Nephron (organoid): ENCODE measurements at regions not wholly inside any gene's neighbourhood (a gene's known extent, or its start where the extent isn't known, plus 50 kb on each side); places are given as distances from the start of the nearest gene placed in this dataset.

Experiments
- H3K27ac Mint-ChIP-seq, 3 experiments: 2 replicates each; pipeline ENCODE4 v1.8.0; 2020; ENCODE audit warnings: mixed read lengths in 3 of 3, mild to moderate bottlenecking in 2 of 3, moderate library complexity in 1 of 3
- H3K27me3 Mint-ChIP-seq: 2 replicates; pipeline ENCODE4 v1.8.0; 2021; ENCODE audit warnings: low read depth, mild to moderate bottlenecking, moderate library complexity, mixed read lengths
- H3K36me3 Mint-ChIP-seq: 2 replicates; pipeline ENCODE4 v1.8.0; 2020; ENCODE audit warnings: low read depth, mixed read lengths
- H3K4me1 Mint-ChIP-seq: 2 replicates; pipeline ENCODE4 v1.8.0; 2020; ENCODE audit warnings: mixed read lengths
- H3K4me3 Mint-ChIP-seq, 3 experiments: 2 replicates each; pipeline ENCODE4 v1.8.0; 2020; ENCODE audit warnings: mild to moderate bottlenecking in 3 of 3, mixed read lengths in 3 of 3, moderate library complexity in 2 of 3
- H3K9me3 Mint-ChIP-seq: 2 replicates; pipeline ENCODE4 v1.8.0; 2020; ENCODE audit warnings: mixed read lengths
- TF ChIP-seq, protein P1 (sequence below), 3 experiments: fragments of 200-600 bp; sonication (generic); IDR thresholded peaks; one replicate each; pipeline ENCODE4 v1.5.0; 2021; ENCODE audit warnings: antibody characterized with exemption in 3 of 3; ENCODE audit not compliant: unreplicated experiment in 3 of 3

DNA sequence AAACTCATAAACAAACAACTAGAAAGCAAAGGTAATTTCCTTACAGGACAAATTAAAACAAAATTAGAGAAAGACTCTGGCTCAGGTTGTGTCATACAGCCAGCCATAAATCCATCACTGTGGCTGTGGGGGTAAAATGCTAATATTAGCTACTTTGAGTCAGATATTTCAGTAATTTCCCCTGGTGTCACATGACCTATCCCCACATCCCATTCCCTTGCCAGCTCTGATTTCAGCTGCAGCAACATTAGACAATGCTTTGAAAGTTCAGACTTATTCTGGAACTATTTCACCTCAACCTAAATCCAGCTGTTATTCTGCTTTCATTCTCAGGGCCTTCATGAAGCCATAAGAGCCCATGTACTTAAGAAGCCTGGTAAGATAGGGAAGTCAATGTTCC lies 55.3 kb downstream of the RPL10L start:
- no peak overlapping the region for H3K4me3 Mint-ChIP-seq
- H3K27me3 Mint-ChIP-seq: no peaks in the 10 kb centered on the region
- H3K4me1 Mint-ChIP-seq: peaks cover 23% of the 10 kb centered on the region
- TF ChIP-seq, protein P1, sequence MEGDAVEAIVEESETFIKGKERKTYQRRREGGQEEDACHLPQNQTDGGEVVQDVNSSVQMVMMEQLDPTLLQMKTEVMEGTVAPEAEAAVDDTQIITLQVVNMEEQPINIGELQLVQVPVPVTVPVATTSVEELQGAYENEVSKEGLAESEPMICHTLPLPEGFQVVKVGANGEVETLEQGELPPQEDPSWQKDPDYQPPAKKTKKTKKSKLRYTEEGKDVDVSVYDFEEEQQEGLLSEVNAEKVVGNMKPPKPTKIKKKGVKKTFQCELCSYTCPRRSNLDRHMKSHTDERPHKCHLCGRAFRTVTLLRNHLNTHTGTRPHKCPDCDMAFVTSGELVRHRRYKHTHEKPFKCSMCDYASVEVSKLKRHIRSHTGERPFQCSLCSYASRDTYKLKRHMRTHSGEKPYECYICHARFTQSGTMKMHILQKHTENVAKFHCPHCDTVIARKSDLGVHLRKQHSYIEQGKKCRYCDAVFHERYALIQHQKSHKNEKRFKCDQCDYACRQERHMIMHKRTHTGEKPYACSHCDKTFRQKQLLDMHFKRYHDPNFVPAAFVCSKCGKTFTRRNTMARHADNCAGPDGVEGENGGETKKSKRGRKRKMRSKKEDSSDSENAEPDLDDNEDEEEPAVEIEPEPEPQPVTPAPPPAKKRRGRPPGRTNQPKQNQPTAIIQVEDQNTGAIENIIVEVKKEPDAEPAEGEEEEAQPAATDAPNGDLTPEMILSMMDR (IDR thresholded peaks at IDR 0.05; ENCODE audit: unreplicated experiment in 3 of 3): no peak
- H3K36me3 Mint-ChIP-seq: no peaks in the 10 kb centered on the region
- no peaks in the 10 kb centered on the region for H3K9me3 Mint-ChIP-seq
- H3K27ac Mint-ChIP-seq: peak overlapping the region in 2 of 3 experiments; percentile 7 to 23

DNA sequence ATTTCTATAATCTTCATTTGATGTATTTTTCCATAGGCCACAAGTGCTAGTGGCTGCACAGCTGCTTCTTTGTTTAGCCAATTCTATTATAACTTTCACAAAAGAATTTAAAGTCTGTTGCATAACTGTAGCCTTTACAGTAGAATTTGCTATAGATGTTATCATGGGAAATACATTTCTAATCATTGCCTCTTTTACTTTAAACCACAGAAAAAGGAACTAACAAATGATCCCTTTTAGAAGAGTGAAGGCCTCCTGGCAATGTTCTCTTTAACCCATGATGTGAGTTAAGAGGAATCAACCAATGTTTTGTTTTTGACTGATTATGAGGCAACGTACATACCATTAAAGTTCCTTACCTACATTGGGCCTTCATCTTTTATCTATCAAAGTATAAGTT lies 68.8 kb downstream of the RPL10L start:
- Mint-ChIP-seq H3K27ac (no peak overlapping the region), H3K36me3 (no peaks in the 10 kb centered on the region), H3K4me1 (no peaks in the 10 kb centered on the region), H3K9me3 (no peaks in the 10 kb centered on the region), H3K4me3 (no peak overlapping the region), H3K27me3 (no peaks in the 10 kb centered on the region)
- TF ChIP-seq, protein P1 (IDR thresholded peaks at IDR 0.05; ENCODE audit: unreplicated experiment in 3 of 3): no peak

DNA sequence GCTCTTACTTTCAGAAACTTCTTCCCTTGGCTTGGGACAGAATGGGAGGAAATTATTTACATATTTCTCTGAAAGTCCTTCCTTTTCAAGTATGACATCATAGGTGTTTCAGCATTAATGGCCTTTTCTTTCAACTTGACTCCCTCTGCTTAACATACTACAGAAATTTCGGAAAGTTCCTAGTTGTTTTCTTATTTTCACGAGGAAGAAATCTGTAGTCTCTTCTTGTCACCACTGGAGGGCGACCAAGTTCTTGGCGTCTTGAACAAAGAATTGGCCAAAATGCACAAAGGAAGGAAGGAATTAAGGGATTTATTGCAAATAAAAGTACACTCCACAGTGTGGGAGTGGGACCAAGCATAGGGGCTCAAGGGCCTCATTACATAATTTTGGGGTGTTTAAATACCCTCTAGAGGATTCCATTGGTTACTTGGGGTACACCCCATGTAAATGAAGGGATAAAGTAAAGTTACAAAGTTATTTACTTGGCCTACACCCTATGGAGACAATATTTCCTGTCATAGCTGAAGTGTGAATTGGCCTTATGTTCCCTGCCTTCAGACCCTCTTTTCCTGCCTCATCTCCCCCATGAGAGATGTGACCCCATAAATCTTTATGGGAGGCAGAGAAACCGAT lies 70.4 kb downstream of the RPL10L start:
- H3K36me3 Mint-ChIP-seq: no peaks in the 10 kb centered on the region
- H3K4me3 Mint-ChIP-seq: no peak overlapping the region
- no peak overlapping the region for H3K27ac Mint-ChIP-seq
- H3K4me1 Mint-ChIP-seq: no peaks in the 10 kb centered on the region
- H3K9me3 Mint-ChIP-seq: no peaks in the 10 kb centered on the region
- TF ChIP-seq, protein P1 (IDR thresholded peaks at IDR 0.05; ENCODE audit: unreplicated experiment in 3 of 3): peak; percentile 34 to 59 (median 46)
- no peaks in the 10 kb centered on the region for H3K27me3 Mint-ChIP-seq

DNA sequence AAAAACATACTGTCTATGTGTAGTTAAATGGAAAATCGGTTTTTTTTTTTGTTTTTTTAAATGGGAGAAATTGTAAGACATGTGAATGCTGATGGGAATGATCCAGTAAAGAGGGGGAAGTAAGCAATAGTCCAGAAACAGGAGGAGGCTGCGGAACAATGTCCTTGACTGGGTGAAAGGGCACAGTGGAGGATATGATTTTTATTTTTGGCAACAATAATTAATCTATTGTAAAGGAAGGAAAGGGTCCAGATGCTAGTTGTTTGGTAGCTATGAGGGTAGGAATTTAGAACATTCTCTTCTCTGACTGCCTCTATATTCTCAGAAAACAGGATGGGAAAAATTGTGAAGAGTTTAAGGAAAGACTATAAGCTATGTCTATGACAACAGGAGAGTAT lies 76.6 kb downstream of the RPL10L start:
- Mint-ChIP-seq H3K4me3 (no peak overlapping the region), H3K4me1 (peaks cover 14% of the 10 kb centered on the region)

DNA sequence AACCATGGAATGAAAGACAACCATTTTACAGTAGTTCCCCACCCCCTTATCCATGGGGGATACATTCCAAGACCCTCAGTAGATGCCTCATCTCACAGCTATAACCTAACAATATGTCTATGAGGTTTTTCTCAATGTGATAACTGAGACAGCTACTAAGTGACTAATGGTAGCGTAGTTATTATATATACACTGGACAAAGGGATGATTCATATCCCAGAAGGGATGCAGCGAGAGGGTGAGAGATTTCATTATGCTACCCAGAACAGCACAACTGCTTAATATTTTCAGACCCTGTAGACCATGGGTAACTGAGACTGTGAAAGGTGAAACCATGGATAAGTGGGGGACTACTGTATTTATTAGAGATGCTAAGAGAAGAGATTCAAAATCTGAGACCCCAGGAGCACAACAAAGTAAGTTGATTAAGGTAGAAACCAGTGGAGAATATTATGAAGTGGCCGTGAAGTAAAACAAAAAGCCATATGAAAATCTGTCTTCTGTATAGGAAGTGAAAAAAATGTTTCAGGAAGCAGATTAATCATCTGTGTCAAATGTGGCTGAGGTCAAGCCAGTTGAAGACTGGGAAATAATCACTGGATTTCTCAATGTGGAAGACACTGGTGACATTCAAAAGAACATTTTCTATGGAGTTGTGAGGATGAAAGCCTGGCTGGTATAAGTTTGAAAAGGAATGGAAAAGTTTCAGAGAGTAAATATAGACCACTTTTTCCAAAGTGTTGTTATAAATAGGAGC lies 77.2 kb downstream of the RPL10L start:
- Mint-ChIP-seq H3K4me1 (peaks cover 14% of the 10 kb centered on the region), H3K36me3 (peaks cover 11% of the 10 kb centered on the region), H3K4me3 (no peak overlapping the region), H3K9me3 (peaks cover 9% of the 10 kb centered on the region), H3K27ac (peak overlapping the region in 2 of 3 experiments; percentile 34 to 83), H3K27me3 (no peaks in the 10 kb centered on the region)
- TF ChIP-seq, protein P1 (IDR thresholded peaks at IDR 0.05; ENCODE audit: unreplicated experiment in 3 of 3): no peak

More for the DNA sequence above, 76.6 kb downstream of the RPL10L start:
- TF ChIP-seq, protein P1 (IDR thresholded peaks at IDR 0.05; ENCODE audit: unreplicated experiment in 3 of 3): no peak
- Mint-ChIP-seq H3K27me3 (no peaks in the 10 kb centered on the region), H3K9me3 (peaks cover 5% of the 10 kb centered on the region), H3K36me3 (peaks cover 11% of the 10 kb centered on the region), H3K27ac (peak overlapping the region in 2 of 3 experiments; percentile 34 to 83)
